ENCODE measurements at regions not wholly inside any gene's neighbourhood (a gene's known extent, or its start where the extent isn't known, plus 50 kb on each side); places are given as distances from the start of the nearest gene placed in this dataset.

DNA sequence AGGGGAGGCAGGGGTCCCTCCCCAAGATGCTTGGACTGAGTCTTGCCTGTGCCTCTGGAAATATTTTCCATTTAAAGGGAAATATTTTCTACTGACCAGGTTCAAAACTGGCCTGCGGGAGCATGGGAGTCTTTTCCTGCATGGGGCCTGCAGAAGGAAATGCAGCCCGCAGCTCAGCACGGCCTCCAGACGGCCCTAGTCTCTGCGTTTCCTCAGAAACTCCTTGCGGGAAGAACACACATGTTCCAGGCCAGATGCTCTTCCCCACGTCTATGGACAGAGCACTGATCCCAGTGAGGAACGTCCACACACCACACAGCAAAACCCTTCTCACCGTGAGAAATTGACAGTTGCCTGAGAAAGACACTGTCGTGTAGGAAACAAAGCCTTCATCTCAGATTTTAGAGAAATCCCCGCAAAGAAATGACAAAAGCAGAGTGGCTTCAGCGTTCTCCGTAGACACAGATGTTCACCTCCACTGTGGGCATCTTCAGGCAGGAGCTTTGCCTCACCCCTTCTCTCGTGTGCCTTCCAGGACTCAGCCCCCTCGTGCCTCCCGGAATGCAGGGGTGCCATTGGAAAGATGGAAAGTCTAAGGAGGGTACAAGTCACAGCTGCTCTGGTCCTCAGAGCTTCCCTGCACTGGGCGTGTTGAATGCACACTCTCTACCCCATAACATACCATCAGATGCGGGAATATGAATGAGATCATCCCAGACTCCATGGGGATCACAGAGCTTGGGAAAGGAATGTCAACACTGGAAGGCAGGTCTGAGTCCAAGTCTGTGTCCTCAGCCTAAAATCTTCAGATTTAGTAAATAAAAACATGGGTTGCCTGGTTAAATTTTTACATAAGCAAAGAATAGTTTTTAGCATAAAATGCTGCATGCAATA, 438.7 kb upstream of the SALL3 start:
- no peak for DNase-seq (ENCODE audit: extremely low read depth in 1 of 2, low read depth in 1 of 2)

DNA sequence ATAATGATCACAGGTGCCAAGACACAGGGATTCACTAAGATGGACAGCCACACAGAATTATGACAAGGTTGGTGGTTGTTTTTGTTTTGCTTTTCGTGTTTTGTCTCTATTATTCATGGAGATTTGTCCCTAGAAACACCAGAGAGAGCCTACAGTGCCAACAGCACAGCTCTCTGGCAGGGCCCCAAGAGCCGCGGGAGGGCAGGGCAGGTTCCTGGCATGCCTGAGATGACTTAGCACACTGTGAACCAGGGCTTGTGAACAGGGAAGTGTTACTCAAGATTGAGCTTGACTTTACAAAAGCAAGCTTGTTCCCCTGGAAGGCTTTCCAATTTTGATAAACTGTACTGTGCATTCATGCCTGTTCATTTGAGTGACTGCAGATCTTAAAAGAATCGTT, 437.4 kb upstream of the SALL3 start:
- DNase-seq (ENCODE audit: extremely low read depth in 1 of 2, low read depth in 1 of 2) = no peak

DNA sequence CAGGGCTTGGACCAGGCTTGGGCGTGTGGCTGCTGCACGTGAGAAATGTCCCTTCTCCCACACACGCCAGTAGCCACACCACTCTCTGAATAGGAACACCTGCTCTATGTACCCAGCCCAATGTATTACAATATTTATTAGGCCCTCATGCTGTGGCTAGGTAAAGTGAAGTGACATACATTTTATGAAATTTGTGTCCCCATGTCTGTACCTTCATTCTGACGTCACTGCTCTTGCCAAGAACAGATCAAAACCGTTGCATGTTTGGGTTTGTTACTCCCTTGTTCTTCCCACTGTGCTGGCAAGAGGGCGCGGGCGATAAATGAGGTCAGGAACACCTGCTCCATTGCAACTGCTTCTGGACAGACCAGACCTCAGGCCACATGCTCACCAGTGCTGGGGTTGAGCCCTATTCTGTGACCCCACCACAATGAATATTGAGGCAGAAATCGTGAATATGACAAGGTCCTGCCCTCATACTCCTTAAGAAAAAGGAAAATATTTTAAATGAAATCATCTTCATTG, 436.4 kb upstream of the SALL3 start:
- no peak for DNase-seq (ENCODE audit: extremely low read depth in 1 of 2, low read depth in 1 of 2)

DNA sequence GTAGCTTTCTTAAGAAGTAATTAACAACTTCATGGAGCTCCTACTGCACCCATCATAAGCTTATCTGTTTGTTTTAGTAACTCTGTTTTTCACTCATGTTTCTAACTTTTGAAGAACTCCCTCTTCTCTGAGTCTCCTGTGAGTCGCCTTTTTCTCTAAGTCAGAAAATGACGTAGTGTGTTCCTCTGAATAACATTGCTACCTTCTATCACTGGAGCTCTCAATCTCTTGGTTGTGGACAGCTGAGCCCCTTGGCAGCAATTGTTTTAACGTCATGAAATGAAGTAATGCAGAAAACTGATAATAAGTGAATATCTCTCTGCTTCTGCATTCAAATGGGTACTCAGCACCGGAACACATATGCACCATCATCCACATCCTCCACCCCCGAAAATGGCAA, 433.3 kb upstream of the SALL3 start:
- no peak for DNase-seq (ENCODE audit: extremely low read depth in 1 of 2, low read depth in 1 of 2)

DNA sequence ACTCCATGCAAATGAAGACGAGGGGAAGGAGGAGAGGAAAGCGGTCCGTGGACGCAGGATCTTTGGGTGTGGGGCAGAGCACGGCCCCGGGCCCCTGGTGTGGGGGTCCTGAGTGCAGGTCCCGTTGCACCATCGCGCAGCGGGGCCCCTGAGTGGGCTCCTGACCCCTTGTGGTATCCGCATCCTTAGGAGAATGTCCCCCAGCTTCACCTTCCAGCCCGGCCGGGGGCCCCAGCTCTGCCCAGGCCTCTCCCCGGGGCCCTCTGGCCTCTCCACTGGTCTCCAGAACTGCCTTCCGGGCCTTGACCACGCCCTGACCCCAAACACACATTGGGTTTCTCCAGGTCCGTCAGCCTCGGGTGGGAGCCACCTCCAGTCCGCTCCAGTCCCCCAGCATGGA, 431.8 kb upstream of the SALL3 start:
- no peak for DNase-seq (ENCODE audit: extremely low read depth in 1 of 2, low read depth in 1 of 2)

DNA sequence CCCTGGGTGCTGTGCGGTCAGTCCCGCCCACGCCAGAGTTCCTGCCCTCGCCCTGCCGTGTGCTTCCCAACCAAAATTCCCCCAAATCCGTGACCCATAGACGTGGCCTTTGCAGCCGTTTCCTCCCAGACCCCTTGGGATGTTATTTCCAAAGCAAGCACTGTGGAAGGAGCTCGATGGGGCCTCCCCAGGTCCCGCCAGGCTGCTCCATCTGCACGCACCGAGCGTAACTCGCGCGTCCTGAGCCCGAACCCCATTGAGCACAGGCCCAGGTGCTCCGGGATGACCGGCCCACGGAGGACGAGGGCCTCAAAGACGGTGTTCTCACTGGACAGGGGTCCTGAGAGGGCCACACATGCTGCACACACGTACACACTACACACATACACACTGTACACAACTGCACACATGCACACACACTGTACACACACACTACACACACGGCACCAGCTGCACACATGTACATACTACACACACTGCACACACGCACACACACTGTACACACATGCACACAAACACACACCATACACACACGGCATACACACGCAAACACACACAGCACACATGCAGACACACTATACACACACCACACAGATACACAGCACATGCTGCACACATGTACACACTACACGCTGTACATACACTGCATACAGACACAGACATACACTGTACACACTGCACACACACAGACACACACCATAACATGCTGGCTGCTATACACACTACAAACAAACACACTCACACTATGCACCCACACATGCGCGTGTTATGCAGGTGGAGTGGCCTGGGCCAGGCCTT, 431.2 kb upstream of the SALL3 start:
- DNase-seq (ENCODE audit: extremely low read depth in 1 of 2, low read depth in 1 of 2) = no peak

DNA sequence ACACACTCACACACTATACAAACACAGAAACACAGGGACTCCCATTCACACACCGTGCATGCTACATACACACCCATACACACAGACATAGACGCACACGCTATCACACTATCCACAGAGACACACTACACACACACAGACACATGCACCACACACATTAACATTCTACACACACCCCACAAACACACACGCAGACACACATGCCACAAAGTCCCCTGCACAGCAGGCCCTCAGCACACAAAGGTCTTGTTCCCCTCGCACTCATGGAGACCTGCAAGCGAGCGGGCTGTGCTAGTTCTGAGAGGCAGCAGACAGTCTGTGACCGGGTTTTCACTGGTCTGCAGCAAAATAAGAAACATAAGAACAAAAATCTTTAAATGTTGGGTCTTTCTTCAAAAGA, 429.6 kb upstream of the SALL3 start:
- no peak for DNase-seq (ENCODE audit: extremely low read depth in 1 of 2, low read depth in 1 of 2)

DNA sequence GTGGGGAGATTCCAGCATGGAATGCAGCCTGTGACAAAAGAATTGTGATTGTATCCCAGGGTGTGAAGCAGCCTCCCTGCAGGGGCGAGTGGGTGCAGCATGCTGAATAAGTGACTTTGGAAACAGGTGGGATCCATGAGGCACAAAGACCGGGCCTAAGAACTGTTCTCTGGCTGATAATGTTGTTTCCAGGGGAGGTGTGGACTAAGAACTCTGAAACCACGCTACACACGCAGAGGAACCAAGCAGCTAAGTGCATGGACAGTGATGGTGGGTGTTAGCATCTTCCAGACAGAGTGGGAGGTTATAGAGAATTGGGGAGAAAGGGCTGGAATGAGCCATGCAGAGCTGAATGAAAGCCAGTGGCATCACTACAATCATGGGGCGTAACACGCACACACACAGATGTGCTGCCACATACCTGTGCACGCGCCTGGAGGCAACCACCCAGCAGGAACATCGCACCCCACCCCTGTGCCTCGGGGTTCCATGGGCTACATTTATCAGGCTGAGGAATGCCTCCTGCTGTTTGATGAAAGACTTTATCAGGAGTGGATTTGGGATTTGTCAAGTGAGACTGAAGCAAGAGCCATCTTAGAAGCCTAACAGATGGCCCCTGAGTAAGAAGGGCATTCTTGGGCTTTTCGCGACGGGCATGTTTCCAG, 424.5 kb upstream of the SALL3 start:
- DNase-seq (ENCODE audit: extremely low read depth in 1 of 2, low read depth in 1 of 2) = no peak

DNA sequence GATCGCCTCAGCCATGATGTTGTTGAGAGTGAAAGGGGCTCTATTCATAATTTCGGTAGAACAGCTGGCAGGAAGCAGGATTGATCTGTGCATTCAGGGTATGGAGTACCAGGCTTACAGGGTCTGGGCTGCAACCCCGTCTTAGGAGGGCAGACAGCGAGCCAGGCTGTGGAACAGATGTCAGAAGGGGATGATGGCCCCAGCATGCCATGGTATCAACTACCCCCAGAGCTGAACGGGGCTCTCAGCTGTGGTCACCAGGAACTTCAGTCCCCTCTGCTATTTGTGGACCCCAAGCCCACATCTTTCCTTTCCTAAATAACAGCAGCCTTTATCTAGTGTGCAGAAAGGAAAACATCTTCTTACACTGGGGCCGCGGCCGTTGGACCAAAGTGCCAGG, 422.2 kb upstream of the SALL3 start:
- no peak for DNase-seq (ENCODE audit: extremely low read depth in 1 of 2, low read depth in 1 of 2)

DNA sequence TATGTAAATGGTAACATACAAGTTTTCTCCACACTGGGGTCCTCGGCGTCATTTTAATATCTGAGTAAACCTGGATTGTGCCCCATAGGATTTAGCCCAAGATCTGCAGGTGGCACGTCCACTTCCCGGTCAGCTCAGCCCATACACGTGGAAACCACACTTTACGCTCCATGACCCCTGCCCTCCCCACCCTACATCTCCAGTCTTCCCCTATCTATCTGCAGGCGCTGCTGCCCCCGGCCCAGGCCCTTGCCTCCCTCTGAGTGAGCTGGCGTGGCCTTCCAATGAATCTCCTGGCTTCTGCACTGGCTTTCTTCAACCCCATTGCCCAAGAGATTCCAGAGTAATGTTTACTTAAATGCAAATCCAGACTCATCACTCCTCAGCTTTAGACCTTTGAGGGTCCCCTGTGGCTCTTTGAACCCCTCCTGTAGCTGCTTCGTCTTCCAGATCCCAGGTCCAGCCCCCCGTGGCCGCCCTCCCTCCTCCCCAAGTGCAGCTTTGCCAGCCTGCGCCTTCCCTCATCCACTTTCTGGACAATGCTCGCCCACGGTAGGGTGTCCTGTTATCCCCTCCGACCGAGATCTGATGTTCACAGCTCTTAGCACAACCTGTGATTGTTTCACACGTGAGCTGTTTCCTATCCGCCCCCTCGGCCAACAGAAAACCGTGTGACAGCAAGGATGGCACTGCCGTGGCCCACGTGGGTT, 421.4 kb upstream of the SALL3 start:
- DNase-seq (ENCODE audit: extremely low read depth in 1 of 2, low read depth in 1 of 2) = no peak

DNA sequence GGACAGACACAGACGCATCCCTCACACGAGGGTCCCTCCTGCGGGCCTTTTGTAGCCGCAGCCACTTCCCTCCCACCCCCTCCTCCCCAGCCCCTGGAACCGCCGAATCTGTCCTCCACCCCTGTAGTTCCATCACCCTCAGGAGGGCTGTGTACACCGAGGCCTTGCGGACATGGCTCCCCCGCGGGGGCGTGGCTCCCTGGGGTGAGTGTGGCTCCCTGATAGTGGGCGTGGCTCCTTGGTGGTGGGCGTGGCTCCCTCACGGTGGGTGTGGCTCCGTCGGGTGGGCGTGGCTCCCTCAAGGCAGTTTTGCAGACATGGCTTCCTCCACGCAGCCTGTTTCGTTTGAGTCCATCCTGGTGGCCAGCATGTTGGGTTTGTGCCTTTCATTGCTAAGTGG, 420.7 kb upstream of the SALL3 start:
- DNase-seq (ENCODE audit: extremely low read depth in 1 of 2, low read depth in 1 of 2) = no peak

DNA sequence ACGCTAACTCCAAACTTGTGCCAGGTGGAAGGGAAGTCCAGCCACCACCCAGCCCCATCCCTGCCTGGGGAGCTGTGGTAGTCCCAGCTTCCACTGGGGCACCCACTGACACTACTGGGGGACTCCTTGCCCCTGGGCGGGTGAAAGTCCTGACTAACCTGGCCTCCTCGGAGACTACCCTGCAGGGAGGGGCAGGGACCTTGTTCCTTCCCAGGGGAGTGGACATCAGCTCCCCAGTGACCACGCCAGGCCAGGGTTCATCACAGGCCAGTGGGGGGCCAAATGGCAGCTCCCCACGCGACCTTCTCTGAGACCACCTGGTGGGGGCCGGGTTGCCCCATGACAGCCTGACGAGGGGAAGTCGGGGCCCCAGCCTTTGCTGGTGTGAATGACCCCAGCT, 420.0 kb upstream of the SALL3 start:
- DNase-seq (ENCODE audit: extremely low read depth in 1 of 2, low read depth in 1 of 2) = no peak

DNA sequence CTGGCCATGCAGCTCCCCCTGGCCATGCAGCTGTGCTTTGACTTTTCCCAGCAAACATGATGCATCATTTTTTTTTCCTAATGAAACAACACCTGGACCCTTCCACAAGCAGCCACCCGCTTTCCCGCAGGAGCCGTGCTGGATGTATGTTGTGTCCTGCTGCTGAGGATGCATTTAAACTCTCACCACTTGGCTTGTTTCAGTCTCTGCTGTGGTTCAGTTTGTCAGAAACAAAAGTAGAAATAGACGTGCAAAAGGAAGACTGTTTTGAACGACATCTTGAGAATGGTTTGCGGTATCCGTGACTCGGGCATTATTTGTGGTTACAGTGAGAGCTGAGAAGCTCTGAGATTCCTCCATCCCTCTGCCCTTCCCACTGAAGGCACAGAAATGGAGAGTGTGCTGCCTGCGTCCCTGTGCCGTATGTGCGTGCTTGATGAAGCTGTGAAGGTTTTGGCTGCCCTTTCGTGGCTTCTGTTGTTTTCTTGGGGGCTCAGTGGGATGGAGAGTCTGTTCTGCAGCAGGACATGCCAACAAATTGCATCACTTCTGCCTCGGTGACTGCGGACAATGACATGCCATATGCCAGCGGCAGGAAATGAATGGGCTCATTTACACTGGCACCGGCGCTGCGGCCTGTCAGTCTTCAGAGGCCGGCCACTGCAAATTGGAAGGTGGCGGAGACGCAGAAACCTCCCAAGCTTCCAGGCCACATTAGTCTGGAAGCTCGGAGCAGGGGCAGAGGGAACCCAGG, 417.7 kb upstream of the SALL3 start:
- no peak for DNase-seq (ENCODE audit: extremely low read depth in 1 of 2, low read depth in 1 of 2)

DNA sequence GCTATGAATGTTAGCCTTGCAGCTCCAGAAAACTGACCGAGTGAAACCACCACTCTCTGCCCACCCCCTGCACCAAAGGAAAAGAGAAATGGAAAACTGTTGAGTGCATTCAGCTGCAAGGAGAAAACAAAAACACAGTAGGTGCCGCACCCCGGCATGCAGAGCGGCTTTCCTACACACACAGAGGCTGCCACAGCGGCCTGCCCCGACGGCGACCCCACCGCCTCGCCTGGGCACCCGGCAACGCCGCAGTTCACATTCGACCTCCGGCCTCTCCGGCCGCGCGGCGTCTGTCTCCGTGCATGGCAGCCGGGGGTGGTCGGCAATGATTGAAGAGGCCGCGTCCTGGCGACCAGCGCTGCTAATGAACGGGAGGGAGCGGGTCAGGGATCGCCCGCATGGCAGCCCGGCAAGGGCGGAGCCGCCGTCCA, 417.1 kb upstream of the SALL3 start:
- DNase-seq (ENCODE audit: extremely low read depth in 1 of 2, low read depth in 1 of 2) = no peak

DNA sequence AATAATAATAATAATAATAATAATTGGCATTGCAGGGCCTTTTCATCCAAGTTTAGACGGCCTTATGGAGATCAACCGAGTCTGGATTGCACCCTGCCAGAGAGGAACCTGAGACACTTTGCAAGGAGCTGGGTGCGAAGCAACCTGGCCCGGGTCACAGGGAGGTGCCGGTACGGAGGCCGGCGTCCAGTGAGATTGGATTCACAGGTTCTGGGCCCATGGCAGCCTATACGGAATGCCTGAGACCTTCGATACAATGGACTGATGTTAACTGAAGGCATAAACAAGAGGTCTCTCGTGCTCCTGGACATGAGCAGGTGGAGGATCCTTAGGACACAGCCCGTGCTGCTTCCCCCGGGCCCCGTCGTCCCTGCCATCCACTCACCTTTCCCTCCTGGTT, 416.5 kb upstream of the SALL3 start:
- no peak for DNase-seq (ENCODE audit: extremely low read depth in 1 of 2, low read depth in 1 of 2)

DNA sequence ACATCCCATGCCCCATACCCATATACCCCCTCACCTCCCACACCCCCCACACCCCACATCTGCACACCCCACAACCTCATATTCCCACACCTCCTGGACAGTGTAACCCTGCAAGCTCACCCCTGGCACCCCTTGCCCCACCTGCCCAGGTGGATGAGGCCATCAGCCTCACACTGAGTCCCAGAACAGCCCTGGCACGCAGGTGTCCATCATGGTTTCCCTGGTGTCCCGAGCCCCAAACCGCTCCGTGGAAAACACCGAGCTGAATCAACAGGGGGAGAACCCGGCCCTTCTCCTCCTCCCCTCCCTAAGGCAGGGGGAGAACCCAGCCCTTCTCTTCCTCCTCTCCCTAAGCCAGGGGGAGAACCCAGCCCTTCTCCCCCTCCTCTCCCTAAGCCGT, 415.6 kb upstream of the SALL3 start:
- no peak for DNase-seq (ENCODE audit: extremely low read depth in 1 of 2, low read depth in 1 of 2)

DNA sequence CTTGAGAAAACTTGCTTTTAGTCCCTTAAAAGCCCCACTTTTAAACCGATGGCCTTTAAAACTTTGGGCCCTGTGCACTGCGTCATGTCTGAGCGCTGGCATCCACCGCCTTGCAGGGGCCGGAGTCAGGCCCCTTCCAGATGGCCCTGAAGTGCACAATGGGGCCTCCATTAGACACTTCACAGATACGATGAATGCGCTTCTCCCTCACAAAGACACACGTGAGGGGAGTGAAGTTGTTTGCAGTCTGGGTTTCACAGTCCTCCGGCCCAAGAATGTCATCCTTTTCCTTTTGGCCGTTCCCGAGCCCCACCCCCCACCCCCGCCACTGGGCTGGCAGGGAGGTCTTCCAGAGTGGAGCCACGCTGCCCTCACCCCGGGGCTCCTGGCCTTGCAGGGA, 415.1 kb upstream of the SALL3 start:
- DNase-seq (ENCODE audit: extremely low read depth in 1 of 2, low read depth in 1 of 2) = no peak

DNA sequence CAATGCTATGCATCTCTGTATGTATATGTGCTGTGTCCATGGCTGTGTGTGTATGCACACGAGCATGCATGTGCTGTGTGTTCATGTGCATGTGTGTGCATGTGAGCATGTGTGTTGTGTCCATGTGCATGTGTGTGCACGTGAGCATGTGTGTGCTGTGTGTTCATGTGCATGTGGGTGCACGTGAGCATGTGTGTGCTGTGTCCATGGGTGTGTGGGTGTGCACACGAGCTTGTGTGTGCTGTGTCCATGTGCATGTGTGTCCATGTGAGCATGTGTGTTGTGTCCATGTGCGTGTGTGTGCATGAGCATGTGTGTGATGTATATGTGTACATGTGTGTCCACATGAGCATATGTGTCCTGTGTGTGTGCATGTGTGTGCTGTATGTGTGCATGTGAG, 414.4 kb upstream of the SALL3 start:
- DNase-seq (ENCODE audit: extremely low read depth in 1 of 2, low read depth in 1 of 2) = no peak

DNA sequence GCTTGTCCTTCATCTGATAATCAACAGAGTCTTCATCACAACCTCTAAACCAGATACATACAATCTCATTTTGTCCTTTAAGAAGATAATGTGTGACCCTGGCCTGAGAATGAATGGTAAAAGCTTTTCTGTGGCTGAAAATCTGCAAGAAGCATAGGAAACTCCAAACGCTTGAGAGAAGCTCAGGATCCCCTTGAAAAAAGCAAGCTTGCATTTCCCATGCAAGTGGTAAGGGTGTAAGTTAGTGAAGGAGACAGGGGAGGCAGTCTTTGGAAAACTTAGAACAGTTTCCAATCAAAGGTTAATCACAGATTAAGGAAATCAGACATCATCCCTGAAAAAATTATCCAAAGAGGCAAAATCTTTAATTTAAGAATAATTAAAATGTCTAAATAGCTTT, 413.6 kb upstream of the SALL3 start:
- no peak for DNase-seq (ENCODE audit: extremely low read depth in 1 of 2, low read depth in 1 of 2)

DNA sequence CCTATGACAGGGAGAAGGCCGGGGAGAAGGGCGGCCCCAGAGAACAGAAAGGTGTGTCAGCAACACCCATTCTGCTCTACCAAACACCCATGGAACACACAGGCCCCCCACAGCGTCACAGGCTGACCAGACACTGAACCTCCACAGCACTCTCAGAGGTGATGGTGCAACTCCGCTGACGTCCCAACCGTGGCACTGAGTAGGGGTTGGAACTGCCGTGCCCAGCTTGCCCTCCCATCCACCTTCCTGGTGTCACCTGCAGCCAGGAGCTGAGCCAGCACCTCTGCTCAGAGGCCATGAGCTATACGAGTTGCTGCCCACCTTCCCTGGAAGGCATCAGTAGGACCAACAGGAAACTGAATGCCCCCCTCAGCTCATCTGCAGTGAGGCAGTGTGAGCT, 412.9 kb upstream of the SALL3 start:
- no peak for DNase-seq (ENCODE audit: extremely low read depth in 1 of 2, low read depth in 1 of 2)

Data from activated CD8-positive, alpha-beta memory T cell treated with anti-CD3 and anti-CD28 coated beads for 1 hour (primary cell).